DOHH2 (cell line): ENCODE measurements at regions not wholly inside any gene's neighbourhood (a gene's known extent, or its start where the extent isn't known, plus 50 kb on each side); places are given as distances from the start of the nearest gene placed in this dataset.

ENCODE experiments used
- CTCF ChIP-seq: fragments of 200-600 bp; sonication (generic); IDR thresholded peaks from one replicate; pipeline ENCODE4 v1.5.1; 2014; ENCODE audit warnings: antibody characterized with exemption, mild to moderate bottlenecking, low read depth, low read length; ENCODE audit not compliant: poor library complexity, severe bottlenecking
- EZH2phosphoT487 ChIP-seq: fragments of 200-600 bp; sonication (generic); IDR thresholded peaks from 2 replicates; pipeline ENCODE4 v1.6.1; 2017; ENCODE audit warnings: borderline replicate concordance, mild to moderate bottlenecking, antibody characterized with exemption, low read length, moderate library complexity, mixed read lengths

DNA sequence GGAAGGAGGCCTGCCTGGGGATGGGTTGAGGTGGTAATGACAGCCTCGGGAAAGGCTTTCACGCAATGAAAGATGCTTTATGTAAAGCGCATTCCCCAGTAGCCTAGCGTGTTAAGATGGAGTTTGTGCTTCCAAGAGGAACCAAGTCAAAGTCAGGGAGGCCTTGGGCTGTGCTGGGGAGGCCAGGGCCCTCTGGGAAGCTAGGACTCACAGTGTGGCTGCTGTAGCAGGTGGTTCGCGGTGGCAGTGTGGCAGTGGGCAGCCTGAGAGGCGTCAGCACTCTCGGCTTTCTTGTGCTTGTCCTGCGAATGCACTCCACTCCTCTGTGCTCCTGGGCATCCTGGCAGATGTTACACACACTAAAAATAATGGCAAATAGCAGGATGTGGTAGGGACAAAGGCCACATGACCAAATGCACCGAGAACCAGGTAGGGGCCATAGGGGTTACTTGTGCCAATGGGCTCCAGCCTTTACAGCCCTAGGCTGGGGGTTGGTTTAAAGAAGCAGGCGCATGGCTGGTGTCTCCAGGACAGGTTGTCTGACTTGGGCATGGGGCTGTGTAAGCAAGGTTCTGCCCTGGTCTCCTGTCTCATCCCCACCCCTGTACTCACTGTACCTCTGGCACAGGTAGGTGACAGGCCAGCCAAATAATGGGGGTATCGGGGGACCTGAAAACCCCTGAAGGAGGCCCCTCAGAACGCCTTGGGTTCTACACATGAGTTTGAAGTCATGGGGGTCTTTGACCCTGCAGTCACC, 154.4 kb upstream of the TWIST2 start:
- TF ChIP-seq CTCF, result no peak
- TF ChIP-seq EZH2phosphoT487, result no peak
